B cell (primary cell): ENCODE measurements at regions not wholly inside any gene's neighbourhood (a gene's known extent, or its start where the extent isn't known, plus 50 kb on each side); places are given as distances from the start of the nearest gene placed in this dataset.

Experiments used
- ATAC-seq: fragments of 200-7000 bp; cut with Tn5 transposase; one replicate; pipeline ENCODE4 v1.10.0; 2021; ENCODE audit warnings: low read depth, mild to moderate bottlenecking, moderate number of reproducible peaks, moderate library complexity
- CTCF ChIA-PET: fragments of 350-600 bp; sonication (Branson Sonifier 250); formaldehyde crosslinking; loops from one replicate; lab custom pipeline; 2021; ENCODE audit warnings: antibody characterized with exemption, inconsistent platforms; lab: Charles Lee
- POLR2A ChIA-PET: fragments of 350-600 bp; sonication (Branson Sonifier 250); formaldehyde crosslinking; loops from one replicate; lab custom pipeline; 2021; ENCODE audit warnings: antibody characterized with exemption; lab: Charles Lee
- DNase-seq: peaks from one replicate; pipeline ENCODE4 v3.0.0; 2013
- H2AFZ ChIP-seq: 2 replicates; pipeline ENCODE4 v1.6.1; 2012; ENCODE audit warnings: mild to moderate bottlenecking, low read depth, low read length; ENCODE audit not compliant: insufficient read depth, poor library complexity, severe bottlenecking
- H3K27ac ChIP-seq, 2 donors: 1 replicate in 1 of 2; 2 replicates in 1 of 2; pipeline ENCODE4 v1.5.1; 2012 to 2013; ENCODE audit warnings: low read length in 2 of 2, mild to moderate bottlenecking in 2 of 2, moderate library complexity in 1 of 2
- H3K27me3 ChIP-seq, 4 experiments: fragments of 200-600 bp in 1 of 4; sonication (generic) in 1 of 4; replicated peaks in 1 of 4; 1 replicate in 2 of 4; 2 replicates in 2 of 4; pipeline versions ENCODE4 v1.6.1 to v1.7.0; 2013 to 2016; ENCODE audit warnings: low read length in 3 of 4, mild to moderate bottlenecking in 2 of 4, mixed read lengths in 1 of 4, moderate library complexity in 1 of 4; ENCODE audit not compliant: insufficient read depth in 4 of 4, control insufficient read depth in 3 of 4; ENCODE audit errors: control extremely low read depth in 1 of 4
- H3K36me3 ChIP-seq, 2 experiments: replicated peaks in 1 of 2; 1 replicate in 1 of 2; 2 replicates in 1 of 2; pipeline versions ENCODE4 v1.6.1 to v1.7.1; 2013; ENCODE audit warnings: low read length in 1 of 2; ENCODE audit not compliant: insufficient read depth in 2 of 2, control insufficient read depth in 1 of 2; ENCODE audit errors: control extremely low read depth in 1 of 2, extremely low read depth in 1 of 2
- H3K4me1 ChIP-seq, 2 donors: fragments of 200-600 bp in 1 of 2; sonication (generic) in 1 of 2; 1 replicate in 1 of 2; 2 replicates in 1 of 2; pipeline versions ENCODE4 v1.5.1 to v1.6.1; 2013 to 2017; ENCODE audit warnings: low read length in 2 of 2; ENCODE audit not compliant: control insufficient read depth in 2 of 2, insufficient read depth in 2 of 2
- H3K4me2 ChIP-seq: replicated peaks from 2 replicates; pipeline ENCODE3; 2012; ENCODE audit warnings: mild to moderate bottlenecking, low read depth, low read length; ENCODE audit not compliant: poor library complexity, severe bottlenecking
- H3K4me3 ChIP-seq, 5 experiments: fragments of 200-600 bp in 1 of 5; sonication (generic) in 1 of 5; 1 replicate in 3 of 5; 2 replicates in 2 of 5; pipeline versions ENCODE4 v1.5.1 to v1.7.0; 2011 to 2016; ENCODE audit warnings: low read length in 4 of 5, mild to moderate bottlenecking in 4 of 5, low read depth in 2 of 5, control low read depth in 1 of 5, moderate library complexity in 1 of 5; ENCODE audit not compliant: insufficient read depth in 1 of 5; ENCODE audit errors: control extremely low read depth in 1 of 5, extremely low read depth in 1 of 5
- H3K79me2 ChIP-seq: fragments of 200-600 bp; sonication (generic); one replicate; pipeline ENCODE4 v1.6.0; 2016; ENCODE audit warnings: low read length; ENCODE audit not compliant: control insufficient read depth, insufficient read depth
- H3K9ac ChIP-seq: fragments of 200-600 bp; sonication (generic); 2 replicates; pipeline ENCODE4 v1.6.1; 2017; ENCODE audit warnings: mild to moderate bottlenecking, low read length, moderate library complexity
- H3K9me3 ChIP-seq, 3 donors: one replicate each; pipeline versions ENCODE4 v1.6.1 to v1.7.1; 2013; ENCODE audit warnings: low read length in 2 of 3; ENCODE audit not compliant: control insufficient read depth in 2 of 3, insufficient read depth in 1 of 3; ENCODE audit errors: control extremely low read depth in 1 of 3
- H4K20me1 ChIP-seq: 2 replicates; pipeline ENCODE4 v1.6.0; 2012; ENCODE audit warnings: mild to moderate bottlenecking, low read length; ENCODE audit not compliant: insufficient read depth, control insufficient read depth, poor library complexity, severe bottlenecking
- H3K27ac Mint-ChIP-seq: one replicate; pipeline ENCODE4 v1.8.0; 2021; ENCODE audit warnings: mixed read lengths
- H3K27me3 Mint-ChIP-seq: one replicate; pipeline ENCODE4 v1.8.0; 2021; ENCODE audit warnings: mixed read lengths
- H3K4me1 Mint-ChIP-seq: one replicate; pipeline ENCODE4 v1.8.0; 2021; ENCODE audit warnings: mixed read lengths
- H3K4me3 Mint-ChIP-seq: one replicate; pipeline ENCODE4 v1.8.0; 2021; ENCODE audit warnings: mixed read lengths
- H3K9me3 Mint-ChIP-seq: one replicate; pipeline ENCODE4 v1.8.0; 2022; ENCODE audit warnings: mixed read lengths; ENCODE audit not compliant: insufficient read depth
- CTCF ChIP-seq: fragments of 200-600 bp; IDR thresholded peaks from one replicate; pipeline ENCODE4 v1.8.0; 2022; ENCODE audit warnings: antibody characterized with exemption, mild to moderate bottlenecking
- EZH2 ChIP-seq: IDR thresholded peaks from 2 replicates; pipeline ENCODE4 v1.6.1; 2012; ENCODE audit warnings: borderline replicate concordance, low read depth, mild to moderate bottlenecking, moderate library complexity, low read length; ENCODE audit not compliant: insufficient read depth, poor library complexity, severe bottlenecking
- WGBS: methylation state at CpG from one replicate; pipeline ENCODE4 v1.1.5; 2013; ENCODE audit warnings: missing lambda C conversion rate; ENCODE audit not compliant: insufficient coverage; 5-methylcytosine and 5-hydroxymethylcytosine counted together
- intact Hi-C: fragments of 100-400 bp; cut with micrococcal nuclease; formaldehyde crosslinking; loops from one replicate; pipeline ENCODE4 v1.10.0; 2022

DNA sequence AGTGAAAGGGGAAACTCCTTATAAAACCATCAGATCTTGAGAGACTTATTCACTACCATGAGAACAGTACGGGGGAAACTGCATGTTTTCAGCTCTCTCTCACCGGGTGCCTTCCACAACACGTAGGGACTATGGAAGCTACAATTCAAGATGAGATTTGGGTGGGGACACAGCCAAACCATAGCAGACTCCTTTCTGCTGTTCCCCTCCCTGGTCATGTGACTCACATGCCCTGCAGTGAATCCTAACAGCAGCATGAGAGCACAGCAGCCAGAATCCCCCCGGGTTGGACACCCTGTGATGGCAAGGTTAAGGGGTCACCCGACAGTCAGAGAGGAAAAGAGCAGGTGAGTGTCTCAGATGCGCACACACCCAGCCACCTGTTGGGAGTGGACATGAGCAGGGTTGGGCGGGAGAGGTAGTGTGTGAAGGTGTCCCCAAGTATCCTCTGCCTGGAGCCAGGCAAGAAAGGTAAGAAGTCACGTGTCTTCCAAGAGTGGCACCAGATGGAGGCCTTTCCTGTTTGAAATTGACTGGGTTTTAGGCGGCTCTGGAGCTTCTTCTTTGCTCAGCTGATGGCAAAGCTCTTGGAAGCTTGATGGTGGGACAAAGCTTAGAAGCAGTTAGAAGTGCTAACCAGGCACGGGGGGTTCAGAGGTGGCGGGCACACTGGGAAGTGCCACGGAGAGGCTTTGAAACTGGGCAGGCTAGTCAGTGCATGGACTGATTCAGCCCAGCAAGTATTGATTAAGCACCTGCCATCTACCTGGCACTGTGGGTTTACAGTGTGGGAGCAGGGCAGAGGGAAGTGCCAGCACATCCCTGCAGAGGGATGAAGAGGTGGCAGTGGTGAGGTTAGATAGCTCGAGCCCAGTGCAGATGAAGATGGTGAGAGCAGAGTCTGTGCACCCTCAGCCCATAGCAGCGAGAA is 68.7 kb downstream of the RHOB start:
- H3K4me1 ChIP-seq: no peaks in the 10 kb centered on the region
- ChIA-PET CTCF (no interaction called here), POLR2A (no interaction called here)
- peaks cover 0 to 15% (median 0%) of the 10 kb centered on the region in 3 donors for H3K9me3 ChIP-seq
- TF ChIP-seq CTCF: no peak
- TF ChIP-seq EZH2: no peak
- Mint-ChIP-seq H3K9me3 (peaks cover 3% of the 10 kb centered on the region), H3K27me3 (peaks cover 13% of the 10 kb centered on the region), H3K27ac (no peak overlapping the region), H3K4me1 (no peaks in the 10 kb centered on the region), H3K4me3 (no peak overlapping the region)
- no peak overlapping the region for H3K27ac ChIP-seq
- intact Hi-C loops: no loop called here
- WGBS: 100% methylated on average over 9 of the region's 14 CpGs
- ATAC-seq (no peak), DNase-seq (no peak)
- H3K27me3 ChIP-seq: no peaks in the 10 kb centered on the region
- H2AFZ ChIP-seq: no peak overlapping the region
- no peak overlapping the region for H3K9ac ChIP-seq
- no peaks in the 10 kb centered on the region for H3K36me3 ChIP-seq
- H3K4me3 ChIP-seq: no peak overlapping the region
- H3K79me2 ChIP-seq: no peaks in the 10 kb centered on the region
- H4K20me1 ChIP-seq: no peaks in the 10 kb centered on the region
- no peak overlapping the region for H3K4me2 ChIP-seq

DNA sequence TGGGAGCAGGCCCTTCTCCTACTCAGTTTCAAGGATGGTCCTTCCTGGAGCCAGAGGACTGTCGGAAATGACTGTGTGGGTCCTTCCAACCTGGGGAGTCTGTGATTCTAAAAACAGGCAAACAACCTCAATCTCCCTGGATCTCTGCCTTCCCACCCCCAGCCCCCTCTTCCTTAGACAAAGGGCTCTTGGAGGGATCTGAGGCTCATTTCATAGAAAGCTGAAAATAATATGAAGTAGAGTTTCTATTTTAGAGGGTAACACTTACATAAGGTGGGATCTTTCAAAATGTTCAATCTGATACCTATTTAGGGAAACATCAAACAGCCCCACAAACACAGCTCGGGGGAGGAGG is 69.4 kb downstream of the RHOB start:
- no peaks in the 10 kb centered on the region for H3K27me3 ChIP-seq
- ATAC-seq (no peak), DNase-seq (no peak)
- Mint-ChIP-seq H3K27ac (no peak overlapping the region), H3K27me3 (peaks cover 13% of the 10 kb centered on the region), H3K4me3 (no peak overlapping the region), H3K4me1 (no peaks in the 10 kb centered on the region), H3K9me3 (peaks cover 3% of the 10 kb centered on the region)
- no peaks in the 10 kb centered on the region for H3K36me3 ChIP-seq
- WGBS: 81% methylated on average over 2 of the region's 2 CpGs
- no peak overlapping the region for H3K4me2 ChIP-seq
- no peak overlapping the region for H2AFZ ChIP-seq
- ChIA-PET POLR2A (no interaction called here), CTCF (no interaction called here)
- TF ChIP-seq CTCF: no peak
- TF ChIP-seq EZH2: no peak
- H3K9ac ChIP-seq: no peak overlapping the region
- peaks cover 0 to 15% (median 0%) of the 10 kb centered on the region in 3 donors for H3K9me3 ChIP-seq
- H3K4me3 ChIP-seq: no peak overlapping the region
- no peaks in the 10 kb centered on the region for H3K79me2 ChIP-seq
- no peaks in the 10 kb centered on the region for H3K4me1 ChIP-seq
- H4K20me1 ChIP-seq: no peaks in the 10 kb centered on the region
- H3K27ac ChIP-seq: no peak overlapping the region
- intact Hi-C loops: no loop called here
